ENCODE measurements at regions not wholly inside any gene's neighbourhood (a gene's known extent, or its start where the extent isn't known, plus 50 kb on each side); places are given as distances from the start of the nearest gene placed in this dataset.

DNA sequence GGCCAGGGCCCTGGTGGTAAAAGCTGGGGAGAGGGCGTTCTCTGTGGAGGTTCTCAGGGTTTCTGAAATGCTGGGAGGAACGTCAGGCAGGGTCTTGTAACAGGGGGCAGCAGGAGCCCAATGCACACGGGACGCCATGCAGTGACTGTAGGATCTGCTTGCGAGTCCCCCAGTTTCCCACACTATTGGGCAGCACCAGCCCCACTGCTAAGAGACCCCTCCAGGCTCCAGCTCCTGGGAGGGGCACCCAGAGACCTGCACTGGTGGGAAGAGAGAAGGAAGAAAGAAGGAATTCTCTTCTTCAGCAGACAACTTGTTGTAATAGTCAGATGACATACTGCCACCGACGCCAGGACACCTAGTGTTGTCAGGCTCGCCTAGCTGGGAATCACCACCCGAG lies 55.2 kb upstream of the RNF7 start:
- Histone ChIP-seq H3K27ac (no peak overlapping the region), H3K27me3 (no peaks in the 10 kb centered on the region), H3K4me3 (no peak overlapping the region), H3K36me3 (no peaks in the 10 kb centered on the region), H3K4me1 (ENCODE audit: low read depth) (peaks cover 10% of the 10 kb centered on the region), H3K9me3 (ENCODE audit: low read depth) (no peaks in the 10 kb centered on the region)
- TF ChIP-seq CTCF (IDR thresholded peaks at IDR 0.05; ENCODE audit: low read depth, low read length), result no peak
- DNase-seq (ENCODE audit: low read depth in 1 of 2, low spot score in 1 of 2), result no peak

- Histone ChIP-seq H3K27me3 (no peaks in the 10 kb centered on the region), H3K27ac (no peak overlapping the region), H3K9me3 (ENCODE audit: low read depth) (no peaks in the 10 kb centered on the region), H3K4me3 (no peak overlapping the region), H3K36me3 (no peaks in the 10 kb centered on the region), H3K4me1 (ENCODE audit: low read depth) (peaks cover 10% of the 10 kb centered on the region)
- DNase-seq (ENCODE audit: low read depth in 1 of 2, low spot score in 1 of 2), result no peak
- TF ChIP-seq CTCF (IDR thresholded peaks at IDR 0.05; ENCODE audit: low read depth, low read length), result no peak
These were observed 53.3 kb upstream of the RNF7 start for GRCh38 chr3:141684758-141685157.

GRCh38 chr3:141686466-141687291 lies 51.4 kb upstream of the RNF7 start:
- H3K27me3 ChIP-seq, result no peaks in the 10 kb centered on the region
- peak in 1 of 2 donors; percentile 75 for DNase-seq (ENCODE audit: low read depth in 1 of 2, low spot score in 1 of 2)
- no peaks in the 10 kb centered on the region for H3K9me3 ChIP-seq (ENCODE audit: low read depth)
- H3K4me3 ChIP-seq, result no peak overlapping the region
- H3K27ac ChIP-seq, result no peak overlapping the region
- no peak for TF ChIP-seq CTCF (IDR thresholded peaks at IDR 0.05; ENCODE audit: low read depth, low read length)
- no peaks in the 10 kb centered on the region for H3K36me3 ChIP-seq
- H3K4me1 ChIP-seq (ENCODE audit: low read depth), result no peaks in the 10 kb centered on the region

Data from cardiac muscle cell (in vitro differentiated cells and primary cell).